DND-41 (cell line): ENCODE measurements at regions not wholly inside any gene's neighbourhood (a gene's known extent, or its start where the extent isn't known, plus 50 kb on each side); places are given as distances from the start of the nearest gene placed in this dataset.

Experiments used
- CTCF ChIP-seq: IDR thresholded peaks from 2 replicates; pipeline ENCODE4 v1.5.1; 2012; ENCODE audit warnings: borderline replicate concordance, low read length, moderate library complexity, mild to moderate bottlenecking; ENCODE audit not compliant: poor library complexity, severe bottlenecking; ENCODE audit errors: extremely low read depth
- EZH2 ChIP-seq: IDR thresholded peaks from 3 replicates; pipeline ENCODE4 v1.6.1; 2012; ENCODE audit warnings: borderline replicate concordance, low read depth, mild to moderate bottlenecking, moderate library complexity, low read length, inconsistent platforms; ENCODE audit not compliant: severe bottlenecking

GRCh38 chr13:39233519-39233918 is 195.3 kb downstream of the NHLRC3 start:
- TF ChIP-seq CTCF (no peak), EZH2 (no peak)
